ENCODE measurements at regions not wholly inside any gene's neighbourhood (a gene's known extent, or its start where the extent isn't known, plus 50 kb on each side); places are given as distances from the start of the nearest gene placed in this dataset.

DNA sequence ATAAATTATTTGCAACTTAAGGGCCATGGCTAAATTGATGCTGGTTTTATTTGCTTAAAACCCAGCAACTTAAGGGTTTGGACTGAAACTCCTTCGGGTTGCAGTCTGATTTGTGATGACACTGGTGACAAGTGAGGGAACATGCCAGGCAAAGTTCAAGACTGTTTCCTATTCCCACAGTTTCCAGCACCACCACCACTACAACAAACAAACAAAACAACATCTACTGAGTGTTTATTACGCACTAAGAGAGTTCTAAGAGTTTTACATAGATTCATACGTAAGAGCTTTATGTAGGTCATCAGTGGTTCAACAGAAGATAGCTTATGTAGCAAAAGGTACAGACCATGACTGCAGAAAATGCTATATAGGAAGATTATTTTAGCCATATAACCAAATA, 1582.1 kb downstream of the BRINP3 start:
- H3K4me3 ChIP-seq (ENCODE audit: low read depth, low read length): no peak overlapping the region
- TF ChIP-seq, protein P1, sequence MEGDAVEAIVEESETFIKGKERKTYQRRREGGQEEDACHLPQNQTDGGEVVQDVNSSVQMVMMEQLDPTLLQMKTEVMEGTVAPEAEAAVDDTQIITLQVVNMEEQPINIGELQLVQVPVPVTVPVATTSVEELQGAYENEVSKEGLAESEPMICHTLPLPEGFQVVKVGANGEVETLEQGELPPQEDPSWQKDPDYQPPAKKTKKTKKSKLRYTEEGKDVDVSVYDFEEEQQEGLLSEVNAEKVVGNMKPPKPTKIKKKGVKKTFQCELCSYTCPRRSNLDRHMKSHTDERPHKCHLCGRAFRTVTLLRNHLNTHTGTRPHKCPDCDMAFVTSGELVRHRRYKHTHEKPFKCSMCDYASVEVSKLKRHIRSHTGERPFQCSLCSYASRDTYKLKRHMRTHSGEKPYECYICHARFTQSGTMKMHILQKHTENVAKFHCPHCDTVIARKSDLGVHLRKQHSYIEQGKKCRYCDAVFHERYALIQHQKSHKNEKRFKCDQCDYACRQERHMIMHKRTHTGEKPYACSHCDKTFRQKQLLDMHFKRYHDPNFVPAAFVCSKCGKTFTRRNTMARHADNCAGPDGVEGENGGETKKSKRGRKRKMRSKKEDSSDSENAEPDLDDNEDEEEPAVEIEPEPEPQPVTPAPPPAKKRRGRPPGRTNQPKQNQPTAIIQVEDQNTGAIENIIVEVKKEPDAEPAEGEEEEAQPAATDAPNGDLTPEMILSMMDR (IDR thresholded peaks at IDR 0.05; ENCODE audit: borderline replicate concordance, insufficient read depth, low read depth, low read length): no peak

DNA sequence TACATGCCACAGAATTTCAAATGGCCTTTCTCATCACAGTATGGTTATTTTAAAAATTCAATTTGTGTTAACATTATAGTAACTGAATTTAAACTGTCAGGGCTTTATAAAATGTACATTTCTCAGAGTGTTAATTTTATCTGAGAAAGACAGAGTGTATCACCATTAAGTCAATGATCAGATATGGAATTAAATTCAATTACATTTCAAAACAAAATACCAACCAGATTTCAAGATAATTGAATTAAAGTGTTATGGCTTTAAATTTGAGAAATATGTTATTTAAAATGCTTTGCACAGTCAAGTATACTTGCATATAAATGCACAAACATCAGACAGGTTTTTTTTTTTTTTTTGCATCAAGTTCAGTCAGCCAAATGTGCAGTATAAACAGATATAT, 1574.4 kb downstream of the BRINP3 start:
- H3K4me3 ChIP-seq (ENCODE audit: low read depth, low read length): no peak overlapping the region
- TF ChIP-seq, protein P1 (IDR thresholded peaks at IDR 0.05; ENCODE audit: borderline replicate concordance, insufficient read depth, low read depth, low read length): no peak

- TF ChIP-seq, protein P1 (IDR thresholded peaks at IDR 0.05; ENCODE audit: borderline replicate concordance, insufficient read depth, low read depth, low read length): no peak
- no peak overlapping the region for H3K4me3 ChIP-seq (ENCODE audit: low read depth, low read length)
Measured at GRCh38 chr1:188904201-188904600, 1573.5 kb downstream of the BRINP3 start.

GRCh38 chr1:188906921-188907641, 1570.6 kb downstream of the BRINP3 start:
- no peak overlapping the region for H3K4me3 ChIP-seq (ENCODE audit: low read depth, low read length)

GRCh38 chr1:188930382-188930781, 1547.3 kb downstream of the BRINP3 start:
- no peak overlapping the region for H3K4me3 ChIP-seq (ENCODE audit: low read depth, low read length)
- TF ChIP-seq, protein P1 (IDR thresholded peaks at IDR 0.05; ENCODE audit: borderline replicate concordance, insufficient read depth, low read depth, low read length): no peak

More at GRCh38 chr1:188906921-188907641, 1570.6 kb downstream of the BRINP3 start:
- TF ChIP-seq, protein P1 (IDR thresholded peaks at IDR 0.05; ENCODE audit: borderline replicate concordance, insufficient read depth, low read depth, low read length): no peak

DNA sequence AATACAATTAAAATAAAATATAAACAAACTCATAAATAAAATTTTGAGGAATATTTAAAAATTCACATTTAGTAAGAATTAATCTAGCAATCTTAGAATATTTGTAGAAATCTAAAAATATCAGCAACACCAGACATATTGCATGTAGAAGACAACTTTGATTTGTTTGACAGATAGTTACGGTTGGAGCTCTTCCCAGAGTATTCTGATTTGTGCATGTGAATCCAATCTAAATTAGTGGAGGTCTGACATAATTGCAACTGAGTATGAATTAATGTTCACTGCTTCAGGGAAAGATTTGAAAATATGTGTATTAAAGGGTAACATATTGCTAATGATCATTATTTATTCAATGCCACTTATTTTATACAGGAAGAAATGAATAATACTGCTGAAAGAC, 1546.2 kb downstream of the BRINP3 start:
- TF ChIP-seq, protein P1 (IDR thresholded peaks at IDR 0.05; ENCODE audit: borderline replicate concordance, insufficient read depth, low read depth, low read length): no peak
- no peak overlapping the region for H3K4me3 ChIP-seq (ENCODE audit: low read depth, low read length)

DNA sequence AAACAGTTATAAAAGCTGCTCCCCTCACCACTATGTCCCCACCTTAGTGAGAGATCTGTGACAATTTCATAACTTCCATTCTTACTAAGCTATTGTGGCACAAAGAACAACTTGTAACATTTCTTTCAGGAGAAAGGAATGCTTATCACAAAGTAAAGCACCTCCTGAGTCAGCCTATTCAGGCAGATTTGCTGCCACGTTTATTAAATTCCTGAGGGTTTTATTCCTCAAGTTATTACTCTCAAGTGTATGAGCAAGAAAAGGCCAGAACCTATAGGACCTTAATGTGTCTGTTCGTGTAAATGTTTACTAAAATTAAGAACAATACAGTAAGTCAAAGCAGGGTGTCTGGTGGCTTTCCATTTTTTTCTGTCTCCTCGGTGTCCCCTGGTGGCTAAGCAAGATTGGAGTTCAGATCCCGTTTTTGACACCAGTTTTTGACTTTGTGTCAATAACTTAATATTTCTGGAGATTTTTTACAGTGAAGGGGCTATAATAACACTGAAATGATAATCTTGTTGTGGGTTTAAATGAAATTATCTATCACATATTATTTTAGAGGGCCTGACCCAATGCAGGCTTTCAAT, 1539.6 kb downstream of the BRINP3 start:
- H3K4me3 ChIP-seq (ENCODE audit: low read depth, low read length): no peak overlapping the region
- TF ChIP-seq, protein P1 (IDR thresholded peaks at IDR 0.05; ENCODE audit: borderline replicate concordance, insufficient read depth, low read depth, low read length): no peak

All from GM12875 (cell line).